ENCODE measurements at regions not wholly inside any gene's neighbourhood (a gene's known extent, or its start where the extent isn't known, plus 50 kb on each side); places are given as distances from the start of the nearest gene placed in this dataset.
"Not testable (repeated sequence)": the region's sequence is repeated elsewhere in the genome, so short reads cannot be mapped to it uniquely, and the experiment has no call there.

DNA sequence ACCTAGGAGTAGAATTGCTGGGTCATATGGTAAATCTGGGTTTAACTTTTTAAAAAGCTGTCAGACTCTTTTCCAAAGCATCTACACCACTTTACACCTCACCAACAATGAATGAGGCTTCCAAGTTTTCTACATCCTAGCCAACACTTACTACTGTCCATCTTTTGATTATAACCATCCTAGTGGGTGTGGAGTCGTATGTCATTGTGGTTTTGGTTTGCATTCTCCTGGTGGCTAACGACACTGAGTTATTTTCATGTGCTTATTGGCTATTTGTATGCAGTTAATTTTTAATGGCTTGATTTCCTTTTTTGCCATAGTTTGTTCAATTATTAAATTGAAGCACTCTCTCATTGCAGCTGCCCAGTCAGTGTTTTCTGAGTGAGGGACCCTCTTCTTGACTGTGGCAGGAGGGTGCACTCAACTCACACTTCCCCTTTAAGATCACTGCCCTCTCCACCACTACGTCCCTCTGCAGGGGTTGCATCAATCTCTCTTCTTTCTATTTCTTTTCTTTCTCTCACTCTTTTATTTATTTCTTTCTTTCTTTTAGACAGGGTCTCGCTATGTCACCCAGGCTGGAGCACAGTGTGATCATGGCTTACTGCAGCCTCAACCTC, 182.3 kb downstream of the C9orf152 start:
- DNase-seq (ENCODE audit: low spot score): no peak

GRCh38 chr9:110027671-110028081, 180.3 kb downstream of the C9orf152 start:
- no peak for DNase-seq (ENCODE audit: low spot score)

DNA sequence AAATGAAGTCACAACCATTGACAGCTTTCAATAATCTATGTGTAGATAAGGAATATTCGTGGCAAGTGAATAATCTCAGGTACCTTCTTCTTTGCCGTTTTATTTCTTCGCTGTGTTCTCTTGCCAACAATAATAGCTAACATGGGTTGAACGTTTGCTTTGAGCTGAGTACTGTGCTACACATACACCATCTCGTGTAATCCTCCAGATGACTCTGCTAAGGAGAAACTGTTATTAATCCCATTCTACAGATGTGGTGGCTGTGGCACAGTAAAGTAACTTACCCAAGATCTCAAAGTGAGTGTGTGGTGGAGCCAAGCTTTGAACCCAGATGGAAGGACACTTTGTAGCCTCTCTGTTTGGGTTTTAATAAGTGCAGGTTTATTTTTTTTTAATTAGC, 179.7 kb downstream of the C9orf152 start:
- DNase-seq (ENCODE audit: low spot score): no peak

- DNase-seq (ENCODE audit: low spot score): no peak
Measured at GRCh38 chr9:110028676-110029075, 179.3 kb downstream of the C9orf152 start.

- DNase-seq (ENCODE audit: low spot score): no peak
Measured at GRCh38 chr9:110029429-110029955, 178.5 kb downstream of the C9orf152 start.

DNA sequence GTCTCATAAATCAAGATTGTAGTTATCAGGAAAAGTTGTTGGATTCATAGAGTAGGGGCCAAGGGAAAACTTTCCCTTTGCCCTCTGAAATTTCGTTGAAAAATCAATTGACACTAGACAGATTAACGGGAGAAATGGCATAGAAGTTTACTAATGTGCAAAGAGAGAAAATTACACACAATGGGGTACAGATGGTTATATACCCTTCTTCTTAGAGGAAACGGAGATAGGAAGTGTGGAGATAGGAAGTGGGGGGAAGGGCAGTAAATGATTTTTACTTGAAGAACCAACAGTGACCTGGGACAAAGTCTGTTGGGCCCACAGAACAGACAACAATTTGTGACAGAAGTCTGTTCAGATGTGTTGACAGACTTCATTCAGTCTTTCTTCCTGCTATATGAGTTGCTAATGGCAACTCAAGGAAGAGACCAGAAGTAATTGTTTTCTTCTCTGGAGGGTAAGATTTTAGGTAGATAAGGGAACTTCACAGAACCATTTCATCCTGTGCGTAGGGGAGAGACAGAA, 177.9 kb downstream of the C9orf152 start:
- DNase-seq (ENCODE audit: low spot score): no peak

GRCh38 chr9:110030632-110031031, 177.3 kb downstream of the C9orf152 start:
- no peak for DNase-seq (ENCODE audit: low spot score)

GRCh38 chr9:110031511-110032173, 176.3 kb downstream of the C9orf152 start:
- DNase-seq (ENCODE audit: low spot score): no peak

DNA sequence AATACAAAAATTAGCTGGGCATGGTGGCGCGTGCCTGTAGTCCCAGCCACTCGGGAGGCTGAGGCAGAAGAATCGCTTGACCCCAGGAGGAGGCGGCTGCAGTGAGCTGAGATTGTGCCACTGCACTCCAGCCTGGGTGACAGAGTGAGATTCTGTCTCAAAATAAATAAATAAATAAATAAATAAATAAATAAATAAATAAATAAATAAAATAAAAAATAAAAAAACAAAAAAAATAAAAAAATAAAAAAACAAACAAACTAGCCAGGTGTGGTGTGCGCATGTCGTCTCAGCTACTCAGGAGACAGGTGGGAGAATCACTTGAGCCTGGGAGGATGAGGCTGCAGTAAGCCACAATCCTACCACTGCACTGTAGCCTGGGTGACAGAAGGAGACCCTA, 175.4 kb downstream of the C9orf152 start:
- not testable (repeated sequence) for DNase-seq (ENCODE audit: low spot score)

GRCh38 chr9:110033869-110034268, 174.1 kb downstream of the C9orf152 start:
- no peak for DNase-seq (ENCODE audit: low spot score)

- no peak for DNase-seq (ENCODE audit: low spot score)
Measured at GRCh38 chr9:110036286-110036685, 171.7 kb downstream of the C9orf152 start.

DNA sequence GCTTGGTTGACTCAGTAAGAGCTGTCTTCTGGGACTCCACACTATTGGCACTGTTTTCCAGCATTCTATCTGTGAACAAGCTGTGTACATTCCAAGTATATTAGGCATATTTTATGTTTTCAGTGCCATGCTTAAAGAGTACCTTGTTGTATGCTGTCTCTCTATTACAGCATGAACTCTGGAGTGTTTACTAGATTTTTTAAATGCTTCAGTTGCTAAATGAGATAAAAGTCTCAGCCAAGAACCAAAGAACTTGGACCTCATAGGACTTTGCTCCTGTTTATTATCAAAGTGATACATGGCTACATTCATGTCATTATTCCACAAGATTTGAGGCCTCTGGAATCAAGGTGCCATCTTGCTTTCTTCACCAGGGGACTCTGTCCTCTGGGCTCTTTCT, 167.2 kb downstream of the C9orf152 start:
- DNase-seq (ENCODE audit: low spot score): no peak

GRCh38 chr9:110041452-110041851, 166.5 kb downstream of the C9orf152 start:
- DNase-seq (ENCODE audit: low spot score): no peak

- DNase-seq (ENCODE audit: low spot score): no peak
Measured at GRCh38 chr9:110047232-110047954, 160.6 kb downstream of the C9orf152 start.

DNA sequence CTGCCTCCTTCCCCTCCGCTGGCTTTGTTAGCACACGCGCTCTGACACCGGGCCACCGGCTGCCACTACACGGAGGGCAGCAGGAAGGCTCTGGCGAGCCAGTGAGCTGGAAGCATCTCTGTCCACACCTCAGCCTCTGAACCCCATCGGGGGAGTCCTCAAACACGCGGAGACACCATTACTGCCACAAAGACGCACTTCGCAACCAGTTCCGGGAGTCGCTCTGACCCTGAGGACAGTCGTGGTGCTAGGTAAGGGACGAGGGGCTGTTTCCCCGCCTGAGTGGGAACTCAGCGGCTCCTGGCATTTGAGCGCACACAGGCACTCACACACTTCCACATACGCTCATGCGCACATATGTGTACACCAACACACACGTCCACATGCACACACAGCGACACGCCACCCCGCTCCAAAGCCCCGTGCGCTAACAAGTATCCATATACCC, 160.0 kb downstream of the C9orf152 start:
- no peak for DNase-seq (ENCODE audit: low spot score)

DNA sequence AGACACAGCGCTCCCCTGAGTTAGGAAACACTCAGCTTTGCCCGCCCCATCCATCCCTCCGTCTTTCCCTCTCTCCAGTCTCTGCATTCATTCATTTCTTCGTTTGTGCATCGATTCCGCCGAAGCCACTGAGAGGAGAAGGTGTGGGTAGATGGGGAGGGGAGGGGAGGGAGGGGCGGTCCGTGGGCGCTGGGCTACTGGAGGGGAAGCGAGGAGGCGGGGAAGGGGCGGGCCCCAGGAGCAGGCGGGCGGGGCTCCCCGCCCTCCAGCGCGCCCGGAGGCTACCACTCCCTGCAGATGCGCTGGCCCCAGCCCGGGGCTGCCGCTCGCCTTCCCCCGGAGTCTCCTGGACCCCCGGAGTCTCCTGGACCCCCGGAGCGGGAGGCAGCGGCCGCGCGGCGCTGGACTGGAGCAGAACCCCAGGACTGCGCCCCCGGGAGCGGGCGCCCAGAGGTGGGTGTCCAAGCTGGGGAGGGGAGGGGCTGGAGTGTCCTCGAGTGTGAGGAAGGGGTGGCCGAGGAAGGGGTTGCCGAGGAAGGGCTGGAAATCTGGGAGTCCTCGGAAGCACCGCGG, 159.5 kb downstream of the C9orf152 start:
- DNase-seq (ENCODE audit: low spot score): peak; percentile 79

- DNase-seq (ENCODE audit: low spot score): no peak
Measured at GRCh38 chr9:110048976-110049698, 158.8 kb downstream of the C9orf152 start.

DNA sequence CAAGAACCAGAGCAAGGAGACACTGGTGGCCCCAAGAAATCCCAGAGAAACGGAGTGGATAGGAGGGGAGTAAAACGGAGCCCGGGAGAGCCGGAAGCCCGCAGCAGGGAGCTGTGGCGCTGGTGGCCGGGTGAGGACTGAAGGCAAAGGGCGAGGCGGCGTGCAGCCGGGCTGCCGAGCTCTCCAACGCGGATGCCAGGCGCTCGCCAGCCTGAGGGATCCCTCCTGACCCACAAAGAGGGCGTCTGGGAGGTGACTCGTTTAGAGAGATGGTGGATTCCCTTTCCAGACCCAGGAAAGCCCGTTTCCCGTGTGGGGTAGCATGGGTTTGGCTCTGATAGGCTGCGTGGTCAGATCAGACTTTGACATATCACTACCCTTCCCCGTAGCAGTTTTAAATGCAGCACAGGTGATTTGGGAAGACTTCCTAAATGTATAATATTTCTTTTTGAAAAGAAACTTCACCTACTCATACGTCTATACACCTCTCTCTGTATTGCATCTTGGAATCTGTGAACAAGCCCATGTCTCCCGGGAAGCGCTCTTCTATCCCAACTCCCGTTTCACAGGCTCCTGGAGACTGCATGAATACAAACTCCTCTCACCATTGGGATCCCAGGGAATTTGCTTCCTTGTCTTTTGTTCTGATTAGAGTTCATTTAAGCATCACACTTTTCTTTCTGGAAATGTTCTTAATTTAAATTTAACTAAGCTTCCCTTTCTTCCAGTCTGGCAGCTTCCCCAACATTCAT, 158.1 kb downstream of the C9orf152 start:
- peak; percentile 5 for DNase-seq (ENCODE audit: low spot score)

DNA sequence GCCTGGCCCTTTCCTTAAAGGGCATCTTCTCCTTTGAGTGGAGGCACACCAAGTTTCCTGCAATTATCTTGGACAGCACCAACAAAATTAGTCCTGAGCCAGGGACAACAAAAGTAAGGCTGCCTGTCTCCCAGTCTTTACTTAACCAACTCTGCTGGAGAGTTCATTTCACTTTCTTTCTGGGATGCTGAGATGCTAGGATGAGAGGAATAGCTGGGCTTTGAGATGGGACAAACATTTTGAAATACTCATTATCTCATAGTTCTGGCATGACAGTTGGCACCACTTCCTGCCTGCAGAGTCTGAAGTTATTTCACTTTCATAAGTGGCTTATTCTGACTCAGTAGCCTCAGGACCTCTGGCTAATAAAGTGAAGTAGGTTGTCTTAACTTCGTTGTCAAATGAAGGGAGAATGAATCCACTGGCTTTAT, 157.0 kb downstream of the C9orf152 start:
- peak; percentile 5 for DNase-seq (ENCODE audit: low spot score)

DNA sequence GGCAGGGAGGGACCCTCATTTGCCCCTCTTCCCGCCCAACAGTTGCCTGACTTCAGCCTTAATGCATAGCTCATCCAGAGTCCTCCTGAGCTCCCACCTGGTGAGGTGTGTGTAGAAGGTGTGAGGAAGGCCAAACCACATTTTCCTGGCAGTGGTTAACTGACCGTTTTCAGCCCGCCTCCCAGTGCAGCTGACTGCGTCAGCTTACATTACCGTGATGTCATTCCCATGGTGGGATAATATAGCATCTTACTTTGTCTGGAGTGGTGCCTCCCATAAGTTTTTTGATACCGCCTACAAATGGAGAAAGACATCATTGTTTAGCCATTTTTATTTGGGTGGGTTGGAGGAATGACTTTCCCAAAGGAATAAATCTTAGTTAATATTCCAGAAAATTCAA, 151.9 kb downstream of the C9orf152 start:
- no peak for DNase-seq (ENCODE audit: low spot score)

Data from CD4-positive, alpha-beta T cell treated with Interleukin-6 at 100 ng/mL for 8 hours (primary cell).